ENCODE measurements at regions not wholly inside any gene's neighbourhood (a gene's known extent, or its start where the extent isn't known, plus 50 kb on each side); places are given as distances from the start of the nearest gene placed in this dataset.
A peak's percentile ranks its signal among the peaks of the same experiment; 100 is the strongest.

GRCh38 chr5:88666761-88667495, 216.1 kb downstream of the MEF2C start:
- Mint-ChIP-seq H3K27ac (peak overlapping the region; percentile 38), H3K4me1 (peaks cover 17 to 27% of the 10 kb centered on the region in 2 donors), H3K9me3 (peaks cover 0 to 4% of the 10 kb centered on the region in 2 donors), H3K27me3 (peaks cover 66% of the 10 kb centered on the region in 2 donors), H3K36me3 (peaks cover 0 to 6% of the 10 kb centered on the region in 2 donors), H3K4me3 (peak overlapping the region; percentile 82 to 89)
- ATAC-seq (replicated peaks) (peak; percentile 59 to 69), DNase-seq (no peak)

- Mint-ChIP-seq H3K4me1 (peaks cover 21 to 34% of the 10 kb centered on the region in 2 donors), H3K4me3 (no peak overlapping the region), H3K9me3 (peaks cover 0 to 4% of the 10 kb centered on the region in 2 donors), H3K27me3 (peaks cover 67 to 70% of the 10 kb centered on the region in 2 donors), H3K36me3 (peaks cover 0 to 6% of the 10 kb centered on the region in 2 donors), H3K27ac (no peak overlapping the region)
- ATAC-seq (replicated peaks) = no peak
- DNase-seq = no peak
Measured at GRCh38 chr5:88665750-88666215, 217.2 kb downstream of the MEF2C start.

DNA sequence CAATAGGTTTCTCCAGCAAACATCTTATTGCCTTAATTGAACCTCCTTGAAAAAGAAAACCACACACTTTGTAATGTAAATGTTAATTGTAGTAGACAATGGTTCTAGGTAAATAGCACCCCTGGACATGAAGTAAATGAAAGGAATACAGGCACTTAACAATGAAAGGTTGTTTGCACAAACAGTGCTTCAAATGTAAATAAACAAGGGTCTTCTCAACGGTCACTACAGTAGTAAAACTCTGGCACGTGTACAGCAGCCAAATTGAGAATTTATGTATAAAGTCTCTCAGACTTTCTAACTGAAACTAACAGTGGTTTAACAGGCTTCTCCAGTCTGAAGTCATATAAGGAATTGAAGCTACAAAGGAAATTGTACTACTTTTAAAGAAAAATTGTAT, 218.3 kb downstream of the MEF2C start:
- Mint-ChIP-seq H3K4me3 (no peak overlapping the region), H3K27ac (no peak overlapping the region), H3K36me3 (peaks cover 0 to 6% of the 10 kb centered on the region in 2 donors), H3K27me3 (peaks cover 66 to 69% of the 10 kb centered on the region in 2 donors), H3K4me1 (peaks cover 24 to 40% of the 10 kb centered on the region in 2 donors), H3K9me3 (peaks cover 0 to 4% of the 10 kb centered on the region in 2 donors)
- ATAC-seq (replicated peaks) (no peak), DNase-seq (no peak)

GRCh38 chr5:88663793-88664216, 219.2 kb downstream of the MEF2C start:
- peaks cover 24 to 42% of the 10 kb centered on the region in 2 donors for H3K4me1 Mint-ChIP-seq
- peaks cover 0 to 6% of the 10 kb centered on the region in 2 donors for H3K36me3 Mint-ChIP-seq
- H3K27ac Mint-ChIP-seq = no peak overlapping the region
- H3K9me3 Mint-ChIP-seq = peaks cover 0 to 4% of the 10 kb centered on the region in 2 donors
- no peak overlapping the region for H3K4me3 Mint-ChIP-seq
- ATAC-seq (replicated peaks) (no peak), DNase-seq (no peak)
- peaks cover 65 to 68% of the 10 kb centered on the region in 2 donors for H3K27me3 Mint-ChIP-seq

DNA sequence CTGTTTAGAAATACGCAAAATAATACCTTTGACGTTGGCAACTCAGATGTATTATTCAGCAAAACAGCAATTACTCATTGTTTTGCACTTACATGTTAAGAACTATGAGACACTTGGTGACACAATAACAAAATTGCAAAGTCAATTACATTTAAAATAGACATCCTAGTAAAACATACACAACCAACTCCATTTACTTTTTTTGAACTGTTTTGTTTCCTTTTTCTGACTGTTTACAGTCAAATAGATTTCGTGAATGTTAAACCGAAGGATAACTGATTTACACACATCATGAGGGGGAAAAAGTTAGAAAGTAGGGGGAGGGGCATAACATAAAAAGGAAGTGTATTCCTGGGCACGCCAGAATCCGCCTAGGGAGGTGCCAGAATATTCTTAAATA, 220.1 kb downstream of the MEF2C start:
- H3K27ac Mint-ChIP-seq = no peak overlapping the region
- DNase-seq = no peak
- peaks cover 62 to 66% of the 10 kb centered on the region in 2 donors for H3K27me3 Mint-ChIP-seq

DNA sequence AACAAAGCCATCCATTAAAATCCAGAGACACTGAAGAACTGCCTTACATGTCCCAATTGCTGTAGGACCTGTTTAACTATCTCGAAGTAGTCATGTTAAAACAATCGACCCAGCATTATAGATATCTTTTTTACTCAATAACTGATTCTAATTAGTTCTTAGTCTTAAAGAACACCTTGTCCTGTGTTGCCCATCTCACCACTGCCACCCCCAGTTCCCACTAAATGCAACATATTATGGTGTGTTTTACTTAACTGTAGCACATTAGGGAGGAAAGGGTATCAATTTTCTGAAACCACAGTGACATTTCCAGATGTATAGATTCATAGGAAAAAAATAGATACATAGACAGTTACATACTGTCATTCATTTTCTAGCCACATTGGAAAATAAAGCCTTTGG, 221.2 kb downstream of the MEF2C start:
- Mint-ChIP-seq H3K4me3 (no peak overlapping the region), H3K9me3 (peaks cover 3 to 4% of the 10 kb centered on the region in 2 donors), H3K36me3 (peaks cover 0 to 3% of the 10 kb centered on the region in 2 donors), H3K27me3 (peaks cover 53 to 58% of the 10 kb centered on the region in 2 donors), H3K4me1 (peaks cover 13 to 27% of the 10 kb centered on the region in 2 donors), H3K27ac (no peak overlapping the region)
- no peak for ATAC-seq (replicated peaks)
- DNase-seq = no peak

More for the DNA sequence above, 220.1 kb downstream of the MEF2C start:
- Mint-ChIP-seq H3K4me3 (no peak overlapping the region), H3K36me3 (peaks cover 0 to 6% of the 10 kb centered on the region in 2 donors), H3K4me1 (peaks cover 23 to 38% of the 10 kb centered on the region in 2 donors), H3K9me3 (peaks cover 3 to 4% of the 10 kb centered on the region in 2 donors)
- ATAC-seq (replicated peaks) = no peak

- peak overlapping the region; percentile 83 for H3K27ac Mint-ChIP-seq
- peaks cover 46 to 51% of the 10 kb centered on the region in 2 donors for H3K27me3 Mint-ChIP-seq
- H3K36me3 Mint-ChIP-seq = no peaks in the 10 kb centered on the region
- ATAC-seq (replicated peaks) = peak; percentile 65 to 70
- H3K4me3 Mint-ChIP-seq = peak overlapping the region; percentile 81 to 84
- DNase-seq = no peak
- H3K4me1 Mint-ChIP-seq = peaks cover 9 to 21% of the 10 kb centered on the region in 2 donors
- peaks cover 2 to 3% of the 10 kb centered on the region in 2 donors for H3K9me3 Mint-ChIP-seq
Measured at GRCh38 chr5:88660947-88661805, 221.8 kb downstream of the MEF2C start.

- no peaks in the 10 kb centered on the region for H3K36me3 Mint-ChIP-seq
- no peak for DNase-seq
- peak overlapping the region; percentile 69 for H3K27ac Mint-ChIP-seq
- H3K27me3 Mint-ChIP-seq = peaks cover 40 to 44% of the 10 kb centered on the region in 2 donors
- H3K9me3 Mint-ChIP-seq = peaks cover 2 to 3% of the 10 kb centered on the region in 2 donors
- ATAC-seq (replicated peaks) = peak; percentile 60 to 78
- H3K4me1 Mint-ChIP-seq = peaks cover 7 to 16% of the 10 kb centered on the region in 2 donors
- peak overlapping the region; percentile 81 to 84 for H3K4me3 Mint-ChIP-seq
Measured at GRCh38 chr5:88660264-88660946, 222.6 kb downstream of the MEF2C start.

GRCh38 chr5:88659529-88660263, 223.3 kb downstream of the MEF2C start:
- H3K36me3 Mint-ChIP-seq = no peaks in the 10 kb centered on the region
- peaks cover 7 to 16% of the 10 kb centered on the region in 2 donors for H3K4me1 Mint-ChIP-seq
- ATAC-seq (replicated peaks) (peak; percentile 40 to 50), DNase-seq (no peak)
- H3K9me3 Mint-ChIP-seq = peaks cover 2 to 3% of the 10 kb centered on the region in 2 donors
- peaks cover 37 to 43% of the 10 kb centered on the region in 2 donors for H3K27me3 Mint-ChIP-seq
- H3K4me3 Mint-ChIP-seq = peak overlapping the region; percentile 56 to 67
- no peak overlapping the region for H3K27ac Mint-ChIP-seq

DNA sequence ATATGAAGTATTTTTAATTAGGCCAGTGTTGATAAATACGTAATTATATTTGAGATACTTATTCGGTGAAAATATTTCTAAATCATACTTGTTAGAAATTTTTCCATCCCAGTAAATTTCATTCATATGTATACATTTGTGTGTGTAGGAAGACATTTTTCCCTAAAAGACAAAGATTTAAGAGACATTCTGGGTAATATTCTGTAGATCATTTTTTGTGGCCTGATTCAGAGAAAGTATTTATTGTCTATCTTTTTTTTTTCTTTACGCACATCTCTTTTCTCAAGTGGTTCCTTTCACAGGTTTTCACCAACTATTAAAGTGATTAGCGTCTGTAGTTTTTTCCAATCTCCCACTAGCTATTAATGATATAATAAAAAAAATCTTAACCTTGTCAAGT, 224.1 kb downstream of the MEF2C start:
- DNase-seq (no peak), ATAC-seq (replicated peaks) (no peak)
- H3K27me3 Mint-ChIP-seq = peaks cover 32 to 39% of the 10 kb centered on the region in 2 donors
- no peak overlapping the region for H3K4me3 Mint-ChIP-seq
- H3K36me3 Mint-ChIP-seq = no peaks in the 10 kb centered on the region
- peaks cover 2 to 3% of the 10 kb centered on the region in 2 donors for H3K9me3 Mint-ChIP-seq
- H3K4me1 Mint-ChIP-seq = peaks cover 7 to 16% of the 10 kb centered on the region in 2 donors
- H3K27ac Mint-ChIP-seq = no peak overlapping the region

DNA sequence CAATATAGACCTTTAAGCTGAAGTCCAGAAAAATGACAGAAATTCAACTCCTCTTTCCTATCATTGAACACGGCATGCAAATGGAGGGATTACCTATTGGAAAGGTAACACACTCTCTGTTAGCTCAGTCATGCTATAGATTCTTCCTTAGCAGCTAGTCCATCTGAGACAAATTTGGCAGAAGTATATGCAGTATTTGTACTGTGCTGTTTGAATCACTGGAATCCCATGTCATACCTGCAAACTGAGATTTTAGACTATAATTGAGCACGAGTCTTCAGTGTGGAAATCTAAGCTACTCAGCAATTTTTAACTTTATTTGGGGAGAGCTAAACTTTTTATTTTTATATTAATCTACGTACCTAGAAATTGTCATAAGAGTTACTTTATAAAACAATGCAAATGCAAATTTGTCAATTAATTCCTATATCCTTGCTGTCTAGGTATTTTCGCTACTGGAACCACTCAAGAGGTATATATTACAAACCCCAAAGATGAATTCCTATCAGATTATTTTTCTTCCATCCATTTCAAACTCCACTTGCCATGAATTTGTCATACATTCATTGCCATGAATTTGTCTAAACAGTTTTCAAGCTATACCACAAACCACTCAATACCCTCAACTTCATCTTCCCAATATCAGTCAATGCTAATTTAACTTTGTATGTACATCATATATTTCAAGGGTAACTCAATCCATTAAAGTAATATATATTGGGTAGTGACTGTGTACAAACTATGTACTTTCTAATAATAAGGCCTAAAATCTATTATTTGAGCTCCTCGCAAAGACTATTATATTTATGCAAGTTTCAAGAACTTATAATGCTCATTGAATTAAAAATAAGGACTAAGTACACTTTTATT, 224.8 kb downstream of the MEF2C start:
- no peak for DNase-seq
- H3K27ac Mint-ChIP-seq = no peak overlapping the region
- no peak for ATAC-seq (replicated peaks)
- H3K9me3 Mint-ChIP-seq = peaks cover 2 to 3% of the 10 kb centered on the region in 2 donors
- H3K4me3 Mint-ChIP-seq = no peak overlapping the region
- no peaks in the 10 kb centered on the region for H3K36me3 Mint-ChIP-seq
- H3K27me3 Mint-ChIP-seq = peaks cover 29 to 32% of the 10 kb centered on the region in 2 donors
- peaks cover 7 to 16% of the 10 kb centered on the region in 2 donors for H3K4me1 Mint-ChIP-seq

DNA sequence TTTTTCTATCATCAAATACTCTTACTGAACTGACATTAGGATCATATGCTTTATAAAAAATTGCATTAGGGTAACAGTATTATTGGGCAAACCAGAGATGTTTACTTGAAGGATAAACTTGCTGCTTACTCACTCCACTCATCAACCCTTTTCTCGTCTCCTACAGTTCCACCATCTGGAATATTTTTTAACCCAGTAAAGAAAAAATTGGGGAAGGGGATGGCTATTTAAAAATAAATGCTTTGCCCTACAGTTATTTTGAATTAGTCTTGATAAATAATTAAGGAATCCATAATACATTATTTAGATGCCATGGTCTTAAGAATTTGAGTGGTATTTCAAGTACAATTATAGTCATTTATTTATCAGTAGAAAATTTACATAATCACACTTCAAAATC, 225.8 kb downstream of the MEF2C start:
- H3K9me3 Mint-ChIP-seq = peaks cover 2 to 3% of the 10 kb centered on the region in 2 donors
- no peak overlapping the region for H3K4me3 Mint-ChIP-seq
- H3K27me3 Mint-ChIP-seq = peaks cover 27 to 35% of the 10 kb centered on the region in 2 donors
- peaks cover 7 to 16% of the 10 kb centered on the region in 2 donors for H3K4me1 Mint-ChIP-seq
- no peaks in the 10 kb centered on the region for H3K36me3 Mint-ChIP-seq
- ATAC-seq (replicated peaks) (no peak), DNase-seq (no peak)
- no peak overlapping the region for H3K27ac Mint-ChIP-seq
